ENCODE measurements at regions not wholly inside any gene's neighbourhood (a gene's known extent, or its start where the extent isn't known, plus 50 kb on each side); places are given as distances from the start of the nearest gene placed in this dataset.

DNA sequence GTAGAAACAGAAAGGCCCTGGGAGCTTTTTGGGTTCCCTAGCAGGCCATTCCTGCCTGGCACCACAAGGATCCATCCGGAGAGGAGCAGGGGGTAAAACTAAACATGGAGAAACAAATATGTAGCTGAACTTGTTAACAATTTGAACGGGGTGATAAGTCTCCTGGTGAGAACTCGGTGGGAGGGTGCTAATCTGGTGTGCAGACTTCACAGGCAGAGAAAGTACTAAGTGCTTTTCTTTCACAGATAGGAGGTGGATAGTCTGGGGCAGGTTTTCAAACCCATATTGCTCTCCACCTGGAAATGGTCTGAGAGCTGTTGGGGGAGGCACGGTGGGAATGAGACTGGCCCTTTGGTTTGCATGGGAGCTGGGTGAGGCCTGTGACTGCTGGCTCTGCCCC is 196.3 kb upstream of the FUT9 start:
- Histone ChIP-seq H3K36me3 (ENCODE audit: control insufficient read depth in 2 of 2, insufficient read depth in 2 of 2, low read length in 1 of 2) (no peaks in the 10 kb centered on the region), H3K4me2 (ENCODE audit: control insufficient read depth, insufficient read depth) (no peak overlapping the region), H2AFZ (ENCODE audit: control insufficient read depth, low read depth, low read length) (no peak overlapping the region), H4K20me1 (ENCODE audit: control insufficient read depth, insufficient read depth) (no peaks in the 10 kb centered on the region), H3K79me2 (ENCODE audit: control insufficient read depth, insufficient read depth, low read length) (no peaks in the 10 kb centered on the region), H3K4me3 (no peak overlapping the region), H3K9me3 (replicated peaks; ENCODE audit: control insufficient read depth, insufficient read depth, low read length) (no peaks in the 10 kb centered on the region), H3K27ac (ENCODE audit: control insufficient read depth, insufficient read depth) (no peak overlapping the region), H3K9ac (ENCODE audit: control insufficient read depth, insufficient read depth, low read length) (no peak overlapping the region), H3K4me1 (ENCODE audit: control insufficient read depth, insufficient read depth, low read length) (no peaks in the 10 kb centered on the region), H3K27me3 (replicated peaks in 1 of 2; ENCODE audit: control insufficient read depth in 2 of 2, insufficient read depth in 2 of 2, low read length in 1 of 2) (no peaks in the 10 kb centered on the region)
- BruUV-seq (replicated peaks), result no TSS peak
- ChIA-PET POLR2A (no interaction called here), SMC1A (ENCODE audit: uncharacterized antibody, unreplicated experiment) (interaction anchor here (0.6 to 1.9 kb wide), 6 partner anchors 10 to 553 kb away, joined by 3 to 9 read pairs (median 3); no protein-coding TSS in a partner anchor), RAD21 (ENCODE audit: unreplicated experiment) (interaction anchor here (0.8 to 1.1 kb wide), 2 partner anchors 13 to 34 kb away, joined by 3 read pairs; no protein-coding TSS in a partner anchor), CTCF (interaction anchor here (0.8 to 1.9 kb wide), 6 partner anchors 8 to 385 kb away, joined by 3 to 8 read pairs (median 4); no protein-coding TSS in a partner anchor)
- in situ Hi-C loops (cut with MboI) (no loop called here), intact Hi-C loops (cut with micrococcal nuclease; ENCODE audit: unreplicated experiment) (no loop called here)
- TF ChIP-seq SIN3A (IDR thresholded peaks at IDR 0.05; ENCODE audit: low read depth, low read length) (no peak), SMAD1 (IDR thresholded peaks at IDR 0.05; ENCODE audit: low read depth, partially characterized antibody) (no peak), MEF2A (IDR thresholded peaks at IDR 0.05; ENCODE audit: insufficient read depth, low read depth, low read length) (no peak), SUPT20H (IDR thresholded peaks at IDR 0.05; ENCODE audit: borderline replicate concordance, control insufficient read depth, low read depth, low read length) (no peak), HDAC2 (IDR thresholded peaks at IDR 0.05) (no peak), CBX5 (IDR thresholded peaks at IDR 0.05; ENCODE audit: low read depth) (no peak), PML (IDR thresholded peaks at IDR 0.05; ENCODE audit: low read length) (no peak), NFXL1 (IDR thresholded peaks at IDR 0.05; ENCODE audit: borderline replicate concordance) (no peak), SP1 (IDR thresholded peaks at IDR 0.05; ENCODE audit: low read depth, low read length) (no peak), CHD1 (IDR thresholded peaks at IDR 0.05; ENCODE audit: low read depth, low read length) (no peak)
- TF ChIP-seq, protein P1, sequence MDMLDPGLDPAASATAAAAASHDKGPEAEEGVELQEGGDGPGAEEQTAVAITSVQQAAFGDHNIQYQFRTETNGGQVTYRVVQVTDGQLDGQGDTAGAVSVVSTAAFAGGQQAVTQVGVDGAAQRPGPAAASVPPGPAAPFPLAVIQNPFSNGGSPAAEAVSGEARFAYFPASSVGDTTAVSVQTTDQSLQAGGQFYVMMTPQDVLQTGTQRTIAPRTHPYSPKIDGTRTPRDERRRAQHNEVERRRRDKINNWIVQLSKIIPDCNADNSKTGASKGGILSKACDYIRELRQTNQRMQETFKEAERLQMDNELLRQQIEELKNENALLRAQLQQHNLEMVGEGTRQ (IDR thresholded peaks at IDR 0.05; ENCODE audit: borderline replicate concordance, low read depth, low read length), result no peak
- DNase-seq (ENCODE audit: low read depth, low spot score) (no peak), FAIRE-seq (no peak), ATAC-seq (no peak)
- 22% methylated on average over 4 of the region's 4 CpGs for WGBS (ENCODE audit: insufficient coverage, insufficient replicate concordance, low lambda C conversion rate, missing lambda C conversion rate)

Measured in GM12878 (cell line).